ENCODE measurements at regions not wholly inside any gene's neighbourhood (a gene's known extent, or its start where the extent isn't known, plus 50 kb on each side); places are given as distances from the start of the nearest gene placed in this dataset.

GRCh38 chr2:377414-377813 lies 89.5 kb upstream of the ALKAL2 start:
- no peak for TF ChIP-seq CTCF (IDR thresholded peaks at IDR 0.05)
- TF ChIP-seq POLR2A (IDR thresholded peaks at IDR 0.05) = no peak
- TF ChIP-seq POLR2AphosphoS5 (IDR thresholded peaks at IDR 0.05) = no peak
